Neural cell (in vitro differentiated cells): ENCODE measurements at regions not wholly inside any gene's neighbourhood (a gene's known extent, or its start where the extent isn't known, plus 50 kb on each side); places are given as distances from the start of the nearest gene placed in this dataset.

Source experiments
- CTCF ChIP-seq: fragments of 450-650 bp; IDR thresholded peaks from 2 replicates; pipeline ENCODE4 v1.5.1; 2014; ENCODE audit warnings: antibody characterized with exemption, mild to moderate bottlenecking, moderate library complexity; ENCODE audit not compliant: poor library complexity, severe bottlenecking
- EZH2 ChIP-seq: fragments of 200-600, 300-800 bp; shearing (Covaris generic), sonication (generic); IDR thresholded peaks from 2 replicates; pipeline ENCODE4 v1.6.1; 2014; ENCODE audit warnings: antibody characterized with exemption, low read length, borderline replicate concordance, mild to moderate bottlenecking; ENCODE audit not compliant: insufficient read depth, poor library complexity, severe bottlenecking

- TF ChIP-seq CTCF (no peak), EZH2 (no peak)
Observed at GRCh38 chr16:6775712-6776111, 556.9 kb upstream of the RBFOX1 start.
